Immature natural killer cell (primary cell): ENCODE measurements at regions not wholly inside any gene's neighbourhood (a gene's known extent, or its start where the extent isn't known, plus 50 kb on each side); places are given as distances from the start of the nearest gene placed in this dataset.
"Not testable (repeated sequence)": the region's sequence is repeated elsewhere in the genome, so short reads cannot be mapped to it uniquely, and the experiment has no call there.

ENCODE experiments used
- DNase-seq, 3 donors: peaks; one replicate each; pipeline ENCODE4 v3.0.0; 2022; ENCODE audit warnings: mixed read lengths in 1 of 3
- H3K27ac Mint-ChIP-seq, 6 donors: one replicate each; pipeline ENCODE4 v1.8.0; 2020; ENCODE audit warnings: mixed read lengths in 6 of 6, mild to moderate bottlenecking in 5 of 6, inconsistent platforms in 4 of 6, moderate library complexity in 3 of 6
- H3K27me3 Mint-ChIP-seq, 3 donors: one replicate each; pipeline ENCODE4 v1.8.0; 2020 to 2021; ENCODE audit warnings: low read depth in 3 of 3, mild to moderate bottlenecking in 3 of 3, mixed read lengths in 3 of 3, moderate library complexity in 3 of 3, inconsistent platforms in 1 of 3
- H3K36me3 Mint-ChIP-seq, 3 donors: one replicate each; pipeline ENCODE4 v1.8.0; 2020; ENCODE audit warnings: mixed read lengths in 3 of 3, inconsistent platforms in 2 of 3, mild to moderate bottlenecking in 2 of 3
- H3K4me1 Mint-ChIP-seq, 2 donors: one replicate each; pipeline ENCODE4 v1.8.0; 2020; ENCODE audit warnings: inconsistent platforms in 2 of 2, mild to moderate bottlenecking in 2 of 2, mixed read lengths in 2 of 2, moderate library complexity in 1 of 2
- H3K4me3 Mint-ChIP-seq, 5 donors: one replicate each; pipeline ENCODE4 v1.8.0; 2020; ENCODE audit warnings: mild to moderate bottlenecking in 5 of 5, mixed read lengths in 5 of 5, inconsistent platforms in 3 of 5, moderate library complexity in 3 of 5
- H3K9me3 Mint-ChIP-seq, 6 donors: one replicate each; pipeline ENCODE4 v1.8.0; 2020; ENCODE audit warnings: mild to moderate bottlenecking in 6 of 6, mixed read lengths in 6 of 6, inconsistent platforms in 4 of 6, moderate library complexity in 3 of 6

DNA sequence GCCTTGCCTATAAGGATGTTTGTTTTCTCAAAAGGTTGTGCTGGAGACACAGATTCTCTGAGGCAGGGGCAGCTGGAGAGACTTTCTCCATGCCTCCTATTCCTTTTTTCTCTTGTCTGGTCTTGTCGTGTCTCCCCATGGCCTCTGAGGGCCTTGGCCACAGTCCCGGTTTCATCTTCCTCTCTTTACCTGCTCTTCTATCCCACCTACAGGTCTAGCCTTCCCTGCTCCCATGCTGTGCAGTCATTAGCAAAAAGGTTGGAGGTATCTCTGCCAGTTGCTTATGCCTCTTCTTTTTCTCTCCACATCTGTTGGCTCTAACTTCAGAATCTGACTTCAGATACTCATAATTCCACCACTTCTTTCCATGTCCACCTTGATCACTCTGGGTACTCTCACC, 191.1 kb downstream of the IL20RB start:
- Mint-ChIP-seq H3K27me3 (peaks cover 0 to 8% (median 2%) of the 10 kb centered on the region in 3 donors), H3K9me3 (peaks cover 0 to 2% (median 0%) of the 10 kb centered on the region in 6 donors), H3K4me3 (no peak overlapping the region), H3K4me1 (no peaks in the 10 kb centered on the region), H3K36me3 (no peaks in the 10 kb centered on the region), H3K27ac (no peak overlapping the region)
- DNase-seq, result no peak

DNA sequence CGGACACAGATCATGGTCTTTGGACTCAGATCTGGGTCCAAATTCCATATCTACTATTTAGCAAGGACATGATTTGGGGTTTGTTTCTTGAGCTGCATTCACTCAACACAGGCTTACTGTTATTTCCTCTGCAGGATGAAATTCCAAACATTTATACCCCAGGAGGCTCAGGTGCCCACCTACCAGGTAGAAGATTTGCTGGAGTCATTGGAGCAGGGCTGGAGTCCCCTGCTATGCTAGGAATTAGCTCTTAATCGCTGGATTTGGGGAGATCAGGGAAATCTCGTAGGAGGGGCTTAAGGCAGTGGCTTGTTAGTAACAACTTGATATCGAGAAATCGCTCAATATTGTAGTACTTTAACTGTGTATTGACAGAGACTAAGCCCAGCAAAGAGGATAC, 193.0 kb downstream of the IL20RB start:
- no peak overlapping the region for H3K27ac Mint-ChIP-seq
- H3K27me3 Mint-ChIP-seq, result peaks cover 0 to 8% (median 2%) of the 10 kb centered on the region in 3 donors
- H3K36me3 Mint-ChIP-seq, result no peaks in the 10 kb centered on the region
- H3K9me3 Mint-ChIP-seq, result peaks cover 0 to 2% (median 0%) of the 10 kb centered on the region in 6 donors
- no peak overlapping the region for H3K4me3 Mint-ChIP-seq
- no peak for DNase-seq
- no peaks in the 10 kb centered on the region for H3K4me1 Mint-ChIP-seq

DNA sequence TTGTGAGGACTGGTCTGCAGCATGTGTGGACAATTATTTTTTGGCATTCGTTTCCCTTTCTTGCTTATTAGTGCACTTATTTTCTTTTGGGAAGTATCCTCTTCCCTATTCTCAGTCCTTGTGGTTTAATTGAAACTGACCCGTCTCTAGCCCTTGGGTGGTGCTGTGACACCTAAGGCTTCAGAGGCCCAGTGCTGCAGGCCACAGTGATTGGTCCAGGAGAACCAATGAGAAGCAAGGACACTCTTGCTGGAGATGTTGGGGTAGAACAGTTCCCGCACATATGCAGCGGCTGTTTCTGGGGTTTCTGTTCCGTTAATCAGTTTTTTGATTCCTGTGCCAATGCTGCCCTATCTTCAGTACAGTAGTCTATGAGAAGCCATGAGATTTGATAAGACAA, 195.3 kb downstream of the IL20RB start:
- not testable (repeated sequence) for H3K27me3 Mint-ChIP-seq, H3K4me3 Mint-ChIP-seq, H3K9me3 Mint-ChIP-seq, H3K4me1 Mint-ChIP-seq, H3K27ac Mint-ChIP-seq, DNase-seq, H3K36me3 Mint-ChIP-seq

DNA sequence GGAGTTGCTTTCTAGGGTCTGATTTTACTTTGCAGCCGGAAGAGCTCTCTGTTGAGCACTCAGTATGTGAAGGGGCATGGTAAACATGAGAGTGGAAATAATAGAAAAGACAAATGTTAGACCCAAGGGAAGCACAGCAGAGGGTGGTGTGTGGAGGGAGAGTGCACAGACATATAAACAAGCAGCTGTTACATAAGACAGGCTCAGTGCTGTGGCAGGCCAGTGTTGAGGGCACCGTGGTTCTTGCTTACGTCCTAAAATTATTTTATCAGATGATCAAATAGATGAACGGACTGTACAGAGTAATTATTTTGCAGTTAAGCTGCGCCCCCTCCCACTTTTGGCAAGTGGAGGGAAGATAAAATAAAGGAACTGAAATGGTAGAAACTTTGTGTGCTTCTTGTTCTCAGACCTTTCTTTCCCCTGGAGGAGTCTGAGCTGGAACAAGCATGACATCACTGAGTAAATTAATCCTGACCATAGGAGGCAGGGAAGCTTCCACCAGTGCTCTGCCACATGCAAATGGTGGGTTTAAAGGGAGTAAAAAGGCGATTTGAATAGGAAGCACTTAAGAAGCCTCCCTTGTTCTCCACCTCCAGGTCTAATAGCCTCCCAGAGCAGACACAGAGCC, 205.6 kb downstream of the IL20RB start:
- Mint-ChIP-seq H3K27ac (no peak overlapping the region), H3K9me3 (no peaks in the 10 kb centered on the region), H3K4me1 (no peaks in the 10 kb centered on the region), H3K36me3 (no peaks in the 10 kb centered on the region), H3K27me3 (peaks cover 2 to 6% (median 5%) of the 10 kb centered on the region in 3 donors), H3K4me3 (no peak overlapping the region)
- no peak for DNase-seq

DNA sequence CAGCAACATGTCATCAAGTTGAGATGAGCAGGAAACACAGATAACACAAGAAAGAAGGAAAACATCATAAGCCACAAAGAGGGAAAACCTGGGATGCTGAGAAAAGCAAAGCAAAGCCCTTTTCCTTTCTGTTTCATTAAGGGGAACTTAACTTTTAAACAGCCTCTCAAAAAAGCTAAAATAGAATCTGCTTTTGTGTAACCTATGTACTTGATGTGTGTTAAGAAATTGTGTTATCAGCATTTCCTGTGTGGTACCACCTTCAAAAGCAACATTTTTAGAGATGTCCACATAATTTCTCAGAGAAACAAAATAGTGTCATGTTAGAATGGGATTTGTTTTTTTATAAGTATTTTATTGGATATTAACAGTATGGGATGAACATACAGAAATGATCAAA, 206.2 kb downstream of the IL20RB start:
- Mint-ChIP-seq H3K27ac (no peak overlapping the region), H3K27me3 (peaks cover 2 to 6% (median 5%) of the 10 kb centered on the region in 3 donors), H3K4me1 (no peaks in the 10 kb centered on the region), H3K4me3 (no peak overlapping the region), H3K36me3 (no peaks in the 10 kb centered on the region), H3K9me3 (no peaks in the 10 kb centered on the region)
- DNase-seq, result no peak

DNA sequence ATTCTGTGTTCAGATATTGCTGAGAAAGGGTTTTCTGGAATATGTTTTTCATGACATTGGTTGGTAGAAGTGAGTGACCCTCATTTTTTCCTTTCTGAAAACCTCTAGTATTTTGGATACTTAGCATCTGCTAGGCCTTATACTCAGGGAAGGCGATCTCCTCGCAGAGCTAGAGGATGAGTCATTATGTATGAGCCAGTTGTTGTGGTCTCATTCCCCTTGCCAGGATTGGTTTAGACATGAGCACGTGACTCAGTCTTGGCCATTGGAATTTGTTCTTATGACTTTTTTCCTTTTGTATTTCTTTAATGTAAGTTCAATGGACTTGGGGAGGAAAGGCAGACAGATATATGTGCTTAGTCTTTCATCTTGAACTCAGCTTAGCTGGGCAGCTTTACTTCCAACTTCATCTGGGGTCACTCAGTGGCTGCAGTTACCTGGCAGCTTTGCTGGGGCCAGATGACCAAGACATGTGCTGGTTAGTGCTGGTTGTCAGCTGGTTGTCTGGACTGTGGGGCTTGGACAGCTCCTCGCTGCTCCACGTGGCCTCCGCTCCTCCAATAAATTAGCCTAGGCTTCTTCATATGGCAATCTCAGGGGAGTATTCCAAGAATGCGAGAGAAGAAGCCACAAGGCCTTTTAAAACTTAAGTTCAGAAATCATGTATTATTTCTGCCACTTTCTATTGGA, 207.5 kb downstream of the IL20RB start:
- no peak overlapping the region for H3K4me3 Mint-ChIP-seq
- no peaks in the 10 kb centered on the region for H3K36me3 Mint-ChIP-seq
- no peak for DNase-seq
- no peak overlapping the region for H3K27ac Mint-ChIP-seq
- H3K27me3 Mint-ChIP-seq, result peaks cover 2 to 6% (median 3%) of the 10 kb centered on the region in 3 donors
- peaks cover 0 to 4% (median 1%) of the 10 kb centered on the region in 6 donors for H3K9me3 Mint-ChIP-seq
- H3K4me1 Mint-ChIP-seq, result no peaks in the 10 kb centered on the region

DNA sequence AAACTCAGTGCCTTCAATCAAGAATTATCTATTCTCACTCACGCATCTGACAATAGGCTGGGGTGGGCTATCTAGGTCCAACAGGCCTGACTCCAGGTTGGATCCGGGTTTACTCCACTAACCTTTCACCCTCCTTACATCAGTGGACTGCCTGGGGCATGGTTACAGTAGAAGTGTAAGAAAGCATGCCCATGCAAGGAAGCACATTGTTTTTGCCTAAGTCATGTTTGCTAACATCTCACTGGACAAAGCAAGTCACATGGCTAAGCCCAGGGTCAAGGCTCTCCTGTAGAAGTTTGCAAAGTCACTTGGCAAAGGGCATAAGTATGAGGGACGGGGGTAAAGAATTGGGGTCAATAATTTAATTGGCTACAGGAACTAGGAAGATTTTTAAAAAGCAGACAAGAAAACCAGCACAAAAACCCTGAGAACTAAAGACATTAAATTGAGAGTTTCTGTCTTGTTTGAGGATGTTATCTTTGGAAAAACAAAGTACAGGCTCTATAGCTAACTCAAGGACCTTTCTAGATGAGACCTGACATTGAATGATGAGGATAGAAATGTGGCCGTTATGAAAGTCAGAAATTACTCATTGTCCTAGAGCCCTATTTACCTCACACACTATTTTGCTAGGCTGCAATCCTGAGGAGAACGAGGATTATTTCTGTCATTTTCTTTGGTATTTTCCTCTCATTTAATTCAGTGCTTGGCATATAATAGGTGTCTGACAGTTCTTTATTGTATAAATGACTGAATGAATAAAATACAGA, 214.2 kb downstream of the IL20RB start:
- Mint-ChIP-seq H3K27me3 (peaks cover 2 to 3% (median 2%) of the 10 kb centered on the region in 3 donors), H3K27ac (no peak overlapping the region), H3K4me1 (no peaks in the 10 kb centered on the region), H3K4me3 (no peak overlapping the region), H3K36me3 (no peaks in the 10 kb centered on the region), H3K9me3 (peaks cover 0 to 14% (median 2%) of the 10 kb centered on the region in 6 donors)
- no peak for DNase-seq

DNA sequence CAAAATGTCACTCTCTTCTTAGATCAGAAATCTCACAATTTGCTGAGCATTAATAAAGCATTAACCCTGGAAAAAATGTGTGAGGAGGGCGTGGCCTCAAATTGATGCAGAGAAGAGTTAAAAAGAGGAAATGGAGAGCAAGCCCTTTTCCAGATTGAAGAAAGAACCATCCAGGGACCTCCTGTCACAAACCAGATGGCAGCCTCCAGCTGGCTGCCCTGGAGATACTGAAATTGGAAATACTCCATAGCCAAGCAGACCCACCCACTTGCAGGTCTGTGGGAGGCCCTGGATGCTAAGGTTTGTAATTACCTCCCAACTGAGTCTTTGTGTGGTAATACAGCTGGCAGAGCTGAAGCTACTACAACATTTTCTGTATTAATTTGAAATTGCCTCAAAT, 214.9 kb downstream of the IL20RB start:
- Mint-ChIP-seq H3K9me3 (peaks cover 0 to 14% (median 2%) of the 10 kb centered on the region in 6 donors), H3K27ac (no peak overlapping the region), H3K27me3 (peaks cover 2 to 4% (median 3%) of the 10 kb centered on the region in 3 donors), H3K4me3 (no peak overlapping the region), H3K36me3 (no peaks in the 10 kb centered on the region), H3K4me1 (no peaks in the 10 kb centered on the region)
- no peak for DNase-seq

DNA sequence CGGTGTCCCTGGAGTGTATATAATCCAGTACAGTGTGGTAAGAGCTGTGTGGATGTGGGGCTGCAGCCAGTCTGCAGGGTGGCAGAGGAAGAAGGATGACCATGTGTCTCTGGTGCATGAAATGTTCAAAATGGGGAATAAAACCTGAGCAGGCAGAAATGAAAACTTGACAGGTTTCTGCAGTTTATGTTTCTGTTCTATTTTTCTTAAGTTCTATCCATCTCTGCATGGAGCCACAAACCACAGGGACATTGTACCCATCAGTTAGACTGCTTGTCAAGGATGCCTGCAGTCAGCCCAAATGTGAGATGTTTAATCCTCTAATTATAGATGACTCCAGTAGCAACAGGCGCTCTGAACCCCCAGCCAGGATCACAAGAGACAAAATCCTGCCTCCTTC, 216.7 kb downstream of the IL20RB start:
- Mint-ChIP-seq H3K4me3 (no peak overlapping the region), H3K4me1 (no peaks in the 10 kb centered on the region), H3K9me3 (peaks cover 0 to 14% (median 2%) of the 10 kb centered on the region in 6 donors), H3K27me3 (peaks cover 4 to 7% (median 4%) of the 10 kb centered on the region in 3 donors), H3K36me3 (no peaks in the 10 kb centered on the region), H3K27ac (no peak overlapping the region)
- DNase-seq, result no peak

DNA sequence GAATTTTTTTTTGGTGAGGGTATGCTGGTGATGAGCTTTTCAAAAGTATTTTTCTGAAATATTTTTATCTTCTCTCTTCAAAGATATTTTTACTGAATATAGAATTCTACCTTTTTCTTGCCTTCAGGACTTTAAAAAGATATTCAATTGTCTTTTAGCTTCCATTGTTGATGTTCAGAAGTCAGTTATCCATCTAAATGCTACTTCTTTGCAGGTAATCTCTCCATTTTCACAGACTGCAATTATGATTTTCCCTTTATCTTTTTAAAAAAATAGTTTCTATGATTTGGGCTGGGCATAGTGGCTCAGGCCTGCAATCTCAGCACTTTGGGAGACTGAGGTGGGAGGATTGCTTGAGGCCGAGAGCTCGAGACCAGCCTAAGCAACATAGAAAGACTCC, 222.4 kb downstream of the IL20RB start:
- no peaks in the 10 kb centered on the region for H3K36me3 Mint-ChIP-seq
- peaks cover 2 to 4% (median 3%) of the 10 kb centered on the region in 3 donors for H3K27me3 Mint-ChIP-seq
- H3K27ac Mint-ChIP-seq, result no peak overlapping the region
- H3K4me1 Mint-ChIP-seq, result no peaks in the 10 kb centered on the region
- DNase-seq, result no peak
- H3K4me3 Mint-ChIP-seq, result no peak overlapping the region
- peaks cover 0 to 4% (median 0%) of the 10 kb centered on the region in 6 donors for H3K9me3 Mint-ChIP-seq

DNA sequence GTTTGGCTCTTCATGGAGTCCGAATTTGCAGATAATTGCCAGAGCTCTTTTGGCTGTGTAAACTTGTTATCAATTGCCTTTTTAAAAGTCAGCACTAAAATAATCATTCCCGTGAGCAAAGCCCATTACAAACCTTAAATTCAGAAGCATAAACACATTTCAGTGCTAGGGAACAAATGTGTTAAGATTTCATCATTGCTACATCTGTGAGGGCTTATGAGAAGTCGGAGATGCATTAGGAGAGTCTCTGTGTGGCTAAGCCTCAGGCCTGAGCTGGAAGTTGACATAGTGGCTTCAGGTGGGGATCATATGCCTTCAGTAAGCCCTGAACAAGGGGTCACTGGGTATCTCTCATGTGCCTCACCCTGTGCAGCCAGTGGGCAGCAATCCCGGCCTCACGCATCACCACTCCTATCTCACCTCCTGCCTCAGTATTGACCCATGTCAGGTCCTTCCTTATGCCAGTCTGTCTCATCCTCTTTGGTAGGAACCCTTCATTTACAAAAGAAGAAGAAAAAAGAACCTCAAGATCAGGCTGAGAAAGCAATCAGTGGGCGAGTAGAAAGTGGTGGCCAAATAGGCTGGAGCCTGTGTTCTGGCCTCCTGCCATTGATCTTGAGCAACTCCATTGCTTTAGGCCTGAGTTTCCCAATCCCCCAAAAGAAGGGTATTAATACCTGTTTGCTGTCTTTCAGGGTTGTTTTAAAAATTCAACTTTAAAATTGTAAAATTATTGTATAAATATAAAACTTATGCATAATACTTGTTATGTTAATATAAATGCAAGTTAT, 233.5 kb downstream of the IL20RB start:
- H3K9me3 Mint-ChIP-seq, result peaks cover 0 to 3% (median 0%) of the 10 kb centered on the region in 6 donors
- H3K36me3 Mint-ChIP-seq, result no peaks in the 10 kb centered on the region
- DNase-seq, result no peak
- no peak overlapping the region for H3K27ac Mint-ChIP-seq
- H3K4me3 Mint-ChIP-seq, result no peak overlapping the region
- no peaks in the 10 kb centered on the region for H3K4me1 Mint-ChIP-seq
- peaks cover 0 to 6% (median 6%) of the 10 kb centered on the region in 3 donors for H3K27me3 Mint-ChIP-seq

DNA sequence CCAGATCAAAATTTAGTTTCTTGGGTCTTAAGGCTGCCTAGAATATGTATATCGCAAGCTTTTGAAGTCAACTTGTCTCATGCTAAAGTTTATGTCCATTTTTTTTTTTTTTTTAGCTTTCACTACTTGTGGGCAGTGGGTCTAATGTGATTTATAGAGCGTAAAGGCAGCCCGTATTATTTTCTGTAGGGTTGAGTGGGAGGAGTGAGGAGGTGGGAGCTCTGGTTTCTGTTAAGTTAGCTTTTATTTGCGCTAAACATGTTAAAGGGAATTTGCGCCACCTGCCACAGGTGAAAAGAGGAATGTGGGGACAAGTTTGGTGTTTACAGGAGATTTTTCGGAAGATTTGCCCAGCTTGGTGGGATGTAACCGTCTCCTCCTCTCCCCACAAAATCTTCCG, 234.2 kb downstream of the IL20RB start:
- no peak for DNase-seq
- Mint-ChIP-seq H3K4me3 (no peak overlapping the region), H3K27ac (no peak overlapping the region), H3K36me3 (no peaks in the 10 kb centered on the region), H3K4me1 (no peaks in the 10 kb centered on the region), H3K9me3 (peaks cover 0 to 4% (median 0%) of the 10 kb centered on the region in 6 donors), H3K27me3 (peaks cover 0 to 6% (median 6%) of the 10 kb centered on the region in 3 donors)

DNA sequence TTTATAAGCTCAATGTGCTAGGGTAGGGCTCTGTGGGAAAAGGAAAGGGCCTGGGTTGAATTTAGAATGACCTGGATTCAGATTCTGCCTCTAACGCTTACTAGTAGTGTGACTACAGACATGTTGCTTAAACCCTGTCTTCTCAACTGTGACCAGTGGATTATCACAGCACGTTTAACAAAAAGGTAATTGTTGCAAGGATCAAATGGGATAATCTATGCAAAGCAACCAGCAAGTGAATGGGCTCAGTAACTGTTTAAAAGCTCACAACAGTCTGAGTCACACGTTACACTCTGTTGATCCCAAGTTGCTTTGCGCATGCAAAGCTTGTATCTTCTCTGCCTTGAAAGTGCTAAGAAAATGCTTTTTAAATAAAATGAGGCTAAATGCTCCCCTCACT, 236.5 kb downstream of the IL20RB start:
- Mint-ChIP-seq H3K9me3 (peaks cover 0 to 4% (median under 1%) of the 10 kb centered on the region in 6 donors), H3K27ac (no peak overlapping the region), H3K4me3 (no peak overlapping the region), H3K4me1 (no peaks in the 10 kb centered on the region), H3K36me3 (no peaks in the 10 kb centered on the region), H3K27me3 (peaks cover 0 to 6% (median 3%) of the 10 kb centered on the region in 3 donors)
- DNase-seq, result no peak
